A549 (cell line): ENCODE measurements at regions not wholly inside any gene's neighbourhood (a gene's known extent, or its start where the extent isn't known, plus 50 kb on each side); places are given as distances from the start of the nearest gene placed in this dataset.

Experiments used
- ATAC-seq, 2 experiments: fragments of 200-7000 bp in 1 of 2; fragments of >200 bp in 1 of 2; cut with Nextera tagmentation in 1 of 2; cut with Tn5 transposase in 1 of 2; 3 replicates each; pipeline versions ENCODE4 v1.8.0 to v1.9.1; 2018 to 2020; ENCODE audit warnings: mild to moderate bottlenecking in 1 of 2, moderate library complexity in 1 of 2
- CTCF ChIA-PET: fragments of 300-600 bp; sonication (Branson Sonifier 250); formaldehyde crosslinking; extraction: SDS; loops from one replicate; lab custom pipeline; 2021; ENCODE audit warnings: antibody characterized with exemption, inconsistent platforms; lab: Yijun Ruan, JAX
- POLR2A ChIA-PET: fragments of 350-600 bp; formaldehyde crosslinking; extraction: SDS; loops from one replicate; lab custom pipeline; 2021; ENCODE audit warnings: antibody characterized with exemption, inconsistent platforms; lab: Yijun Ruan, JAX
- DNase-seq, 2 experiments: peaks; one replicate each; pipeline versions ENCODE4 v3.0.0 to v3.0.0-alpha.2; 2011 to 2016; ENCODE audit warnings: low read depth in 1 of 2, low spot score in 1 of 2
- FAIRE-seq: peaks from 2 replicates; lab custom pipeline; 2011; peaks lifted over from hg19 to GRCh38; lab: Jason Lieb, UNC
- H3K27ac ChIP-seq, 2 experiments: fragments of >200 bp; sonication (Bioruptor Twin); formaldehyde crosslinking; 3 replicates each; pipeline ENCODE4 v1.5.1; 2016 to 2017
- H3K4me1 ChIP-seq: fragments of >200 bp; sonication (Bioruptor Twin); formaldehyde crosslinking; 3 replicates; pipeline ENCODE4 v1.6.1; 2016
- H3K4me2 ChIP-seq: fragments of >200 bp; sonication (Bioruptor Twin); formaldehyde crosslinking; 3 replicates; pipeline ENCODE4 v1.6.1; 2016
- H3K4me3 ChIP-seq: fragments of >200 bp; sonication (Bioruptor Twin); formaldehyde crosslinking; 3 replicates; pipeline ENCODE4 v1.5.1; 2016
- H3K9me3 ChIP-seq: fragments of >200 bp; sonication (Bioruptor Twin); formaldehyde crosslinking; 3 replicates; pipeline ENCODE4 v1.6.1; 2016
- BHLHE40 ChIP-seq: IDR thresholded peaks from 2 replicates; pipeline ENCODE4 v1.6.1; 2012; ENCODE audit warnings: low read depth, low read length, inconsistent platforms
- CBX2 ChIP-seq: fragments of 200-600 bp; sonication (generic); IDR thresholded peaks from 2 replicates; pipeline ENCODE4 v1.6.1; 2016; ENCODE audit warnings: low read depth, mild to moderate bottlenecking, borderline replicate concordance
- CHD2 ChIP-seq: fragments of 150-350 bp; IDR thresholded peaks from 2 replicates; pipeline ENCODE4 v1.6.1; 2014; ENCODE audit warnings: low read length; ENCODE audit not compliant: partially characterized antibody
- CHD4 ChIP-seq: fragments of 200-600 bp; sonication (generic); IDR thresholded peaks from 2 replicates; pipeline ENCODE4 v1.6.1; 2016; ENCODE audit warnings: antibody characterized with exemption, mild to moderate bottlenecking, borderline replicate concordance
- EHF ChIP-seq: fragments of 250-450 bp; sonication (Bioruptor Pico); IDR thresholded peaks from 2 replicates; pipeline ENCODE4 v1.5.0; 2020; ENCODE audit warnings: mild to moderate bottlenecking
- EHMT2 ChIP-seq: fragments of 200-600 bp; sonication (generic); IDR thresholded peaks from 2 replicates; pipeline ENCODE4 v1.6.1; 2016; ENCODE audit warnings: antibody characterized with exemption, low read depth, mild to moderate bottlenecking, moderate library complexity
- ELK1 ChIP-seq: fragments of 150-350 bp; IDR thresholded peaks from 2 replicates; pipeline ENCODE4 v1.6.1; 2014; ENCODE audit warnings: low read depth, mild to moderate bottlenecking, low read length
- EP300 ChIP-seq, 2 experiments: fragments of >200 bp; sonication (Bioruptor Twin); formaldehyde crosslinking; IDR thresholded peaks; 2 replicates in 1 of 2; 3 replicates in 1 of 2; pipeline ENCODE4 v1.6.1; 2016 to 2017
- HEYL ChIP-seq: fragments of 250-450 bp; sonication (Bioruptor Pico); IDR thresholded peaks from 2 replicates; pipeline ENCODE4 v1.8.0; 2021; ENCODE audit warnings: mild to moderate bottlenecking, moderate library complexity
- HOXB5 ChIP-seq: fragments of 250-450 bp; sonication (Bioruptor Pico); IDR thresholded peaks from 2 replicates; pipeline ENCODE4 v1.5.0; 2020; ENCODE audit warnings: mild to moderate bottlenecking, moderate library complexity
- JUN ChIP-seq, 2 experiments: fragments of >200 bp; sonication (Bioruptor Twin); formaldehyde crosslinking; IDR thresholded peaks; 2 replicates in 1 of 2; 3 replicates in 1 of 2; pipeline ENCODE4 v1.6.1; 2016 to 2017
- NPAS2 ChIP-seq: fragments of 250-450 bp; sonication (Bioruptor Pico); IDR thresholded peaks from 2 replicates; pipeline ENCODE4 v1.8.0; 2022; ENCODE audit warnings: mild to moderate bottlenecking, moderate library complexity, borderline replicate concordance
- RARB ChIP-seq: fragments of 250-450 bp; sonication (Bioruptor Pico); IDR thresholded peaks from 2 replicates; pipeline ENCODE4 v1.8.0; 2021; ENCODE audit warnings: mild to moderate bottlenecking, moderate library complexity
- RFX5 ChIP-seq: fragments of 450-650 bp; IDR thresholded peaks from 2 replicates; pipeline ENCODE4 v1.7.1; 2014; ENCODE audit warnings: antibody characterized with exemption, mild to moderate bottlenecking, moderate library complexity
- SMC3 ChIP-seq: fragments of >200 bp; sonication (Bioruptor Twin); formaldehyde crosslinking; IDR thresholded peaks from 3 replicates; pipeline ENCODE4 v1.6.1; 2018; ENCODE audit warnings: inconsistent platforms
- USF2 ChIP-seq: fragments of 450-650 bp; IDR thresholded peaks from 2 replicates; pipeline ENCODE4 v1.6.1; 2014; ENCODE audit warnings: antibody characterized with exemption
- ZFP36 ChIP-seq: fragments of 450-650 bp; IDR thresholded peaks from 2 replicates; pipeline ENCODE4 v1.6.1; 2014; ENCODE audit warnings: borderline replicate concordance; ENCODE audit not compliant: partially characterized antibody
- ZNF302 ChIP-seq: fragments of 250-450 bp; sonication (Bioruptor Pico); IDR thresholded peaks from 2 replicates; pipeline ENCODE4 v1.9.0; 2021; ENCODE audit warnings: inconsistent platforms, mild to moderate bottlenecking, moderate library complexity
- WGBS: methylation state at CpG from one replicate; pipeline ENCODE4 v1.1.6; 2017; ENCODE audit errors: missing lambda C conversion rate; 5-methylcytosine and 5-hydroxymethylcytosine counted together
- TF ChIP-seq, protein P1 (sequence below): fragments of 200-600 bp; sonication (generic); IDR thresholded peaks from 2 replicates; pipeline ENCODE4 v1.6.1; 2016; ENCODE audit warnings: antibody characterized with exemption, mild to moderate bottlenecking, moderate library complexity
- TF ChIP-seq, protein P2 (sequence below): IDR thresholded peaks from 2 replicates; pipeline ENCODE4 v1.6.1; 2012; ENCODE audit warnings: low read depth, borderline replicate concordance
- TF ChIP-seq, protein P3 (sequence below): fragments of 250-450 bp; sonication (Bioruptor Pico); IDR thresholded peaks from 2 replicates; pipeline ENCODE4 v1.5.0; 2021; ENCODE audit warnings: mild to moderate bottlenecking, moderate library complexity, borderline replicate concordance

DNA sequence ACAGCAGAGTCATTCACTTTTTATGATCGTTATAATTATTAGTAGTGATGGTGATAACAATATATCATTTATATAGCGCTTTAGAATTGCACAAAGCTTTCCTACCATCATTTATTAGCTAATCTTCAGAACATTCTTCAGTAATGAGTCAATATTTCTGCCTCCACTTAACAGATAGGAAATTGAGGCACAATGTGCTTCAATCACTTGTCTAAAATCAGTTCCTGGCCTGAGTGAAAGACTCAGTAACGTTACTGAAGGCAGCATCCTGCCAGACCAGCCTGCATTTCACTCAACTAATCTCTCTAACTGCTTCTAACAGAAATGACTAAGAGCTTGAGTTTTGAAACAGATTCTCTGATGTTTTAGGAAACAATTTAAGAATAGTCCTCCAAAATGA, 412.1 kb downstream of the MZT1 start:
- Histone ChIP-seq H3K4me1 (no peaks in the 10 kb centered on the region), H3K9me3 (no peaks in the 10 kb centered on the region), H3K4me2 (no peak overlapping the region), H3K27ac (no peak overlapping the region), H3K4me3 (no peak overlapping the region)
- no peak for ATAC-seq
- DNase-seq, result no peak
- no peak for TF ChIP-seq CHD2
- no peak for TF ChIP-seq CHD4
- no peak for TF ChIP-seq JUN (IDR thresholded peaks at IDR 0.05)
- TF ChIP-seq EHF (CRISPR knock-in tag), result no peak
- no peak for TF ChIP-seq SMC3
- TF ChIP-seq ZFP36, result no peak
- no peak for TF ChIP-seq RFX5
- no peak for TF ChIP-seq CBX2
- ChIA-PET CTCF (no interaction called here), POLR2A (no interaction called here)
- no peak for FAIRE-seq
- 7% methylated on average over 3 of the region's 3 CpGs for WGBS

- WGBS, result 20% methylated on average over 2 of the region's 2 CpGs
- DNase-seq (no peak), FAIRE-seq (no peak), ATAC-seq (no peak)
- Histone ChIP-seq H3K9me3 (no peaks in the 10 kb centered on the region), H3K4me1 (no peaks in the 10 kb centered on the region), H3K4me2 (no peak overlapping the region), H3K27ac (no peak overlapping the region), H3K4me3 (no peak overlapping the region)
- ChIA-PET POLR2A (no interaction called here), CTCF (no interaction called here)
- TF ChIP-seq, protein P1, sequence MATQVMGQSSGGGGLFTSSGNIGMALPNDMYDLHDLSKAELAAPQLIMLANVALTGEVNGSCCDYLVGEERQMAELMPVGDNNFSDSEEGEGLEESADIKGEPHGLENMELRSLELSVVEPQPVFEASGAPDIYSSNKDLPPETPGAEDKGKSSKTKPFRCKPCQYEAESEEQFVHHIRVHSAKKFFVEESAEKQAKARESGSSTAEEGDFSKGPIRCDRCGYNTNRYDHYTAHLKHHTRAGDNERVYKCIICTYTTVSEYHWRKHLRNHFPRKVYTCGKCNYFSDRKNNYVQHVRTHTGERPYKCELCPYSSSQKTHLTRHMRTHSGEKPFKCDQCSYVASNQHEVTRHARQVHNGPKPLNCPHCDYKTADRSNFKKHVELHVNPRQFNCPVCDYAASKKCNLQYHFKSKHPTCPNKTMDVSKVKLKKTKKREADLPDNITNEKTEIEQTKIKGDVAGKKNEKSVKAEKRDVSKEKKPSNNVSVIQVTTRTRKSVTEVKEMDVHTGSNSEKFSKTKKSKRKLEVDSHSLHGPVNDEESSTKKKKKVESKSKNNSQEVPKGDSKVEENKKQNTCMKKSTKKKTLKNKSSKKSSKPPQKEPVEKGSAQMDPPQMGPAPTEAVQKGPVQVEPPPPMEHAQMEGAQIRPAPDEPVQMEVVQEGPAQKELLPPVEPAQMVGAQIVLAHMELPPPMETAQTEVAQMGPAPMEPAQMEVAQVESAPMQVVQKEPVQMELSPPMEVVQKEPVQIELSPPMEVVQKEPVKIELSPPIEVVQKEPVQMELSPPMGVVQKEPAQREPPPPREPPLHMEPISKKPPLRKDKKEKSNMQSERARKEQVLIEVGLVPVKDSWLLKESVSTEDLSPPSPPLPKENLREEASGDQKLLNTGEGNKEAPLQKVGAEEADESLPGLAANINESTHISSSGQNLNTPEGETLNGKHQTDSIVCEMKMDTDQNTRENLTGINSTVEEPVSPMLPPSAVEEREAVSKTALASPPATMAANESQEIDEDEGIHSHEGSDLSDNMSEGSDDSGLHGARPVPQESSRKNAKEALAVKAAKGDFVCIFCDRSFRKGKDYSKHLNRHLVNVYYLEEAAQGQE, result no peak
- no peak for TF ChIP-seq RARB
- TF ChIP-seq EHMT2, result no peak
- TF ChIP-seq CBX2, result no peak
- no peak for TF ChIP-seq RFX5
- TF ChIP-seq HEYL (CRISPR knock-in tag), result no peak
- TF ChIP-seq BHLHE40, result no peak
- no peak for TF ChIP-seq HOXB5 (CRISPR knock-in tag)
Measured at GRCh38 chr13:72314210-72314609, 413.2 kb downstream of the MZT1 start.

GRCh38 chr13:72313546-72313945, 413.9 kb downstream of the MZT1 start:
- Histone ChIP-seq H3K4me3 (no peak overlapping the region), H3K27ac (no peak overlapping the region), H3K4me1 (no peaks in the 10 kb centered on the region), H3K4me2 (no peak overlapping the region), H3K9me3 (no peaks in the 10 kb centered on the region)
- CTCF ChIA-PET, result no interaction called here
- no peak for FAIRE-seq
- TF ChIP-seq ZNF302 (CRISPR knock-in tag) (no peak), ELK1 (no peak), EP300 (IDR thresholded peaks at IDR 0.05) (no peak), JUN (IDR thresholded peaks at IDR 0.05) (no peak), USF2 (no peak), CHD4 (no peak), CHD2 (no peak), NPAS2 (CRISPR knock-in tag) (no peak)
- TF ChIP-seq, protein P2, sequence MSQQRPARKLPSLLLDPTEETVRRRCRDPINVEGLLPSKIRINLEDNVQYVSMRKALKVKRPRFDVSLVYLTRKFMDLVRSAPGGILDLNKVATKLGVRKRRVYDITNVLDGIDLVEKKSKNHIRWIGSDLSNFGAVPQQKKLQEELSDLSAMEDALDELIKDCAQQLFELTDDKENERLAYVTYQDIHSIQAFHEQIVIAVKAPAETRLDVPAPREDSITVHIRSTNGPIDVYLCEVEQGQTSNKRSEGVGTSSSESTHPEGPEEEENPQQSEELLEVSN, result no peak
- TF ChIP-seq, protein P3, sequence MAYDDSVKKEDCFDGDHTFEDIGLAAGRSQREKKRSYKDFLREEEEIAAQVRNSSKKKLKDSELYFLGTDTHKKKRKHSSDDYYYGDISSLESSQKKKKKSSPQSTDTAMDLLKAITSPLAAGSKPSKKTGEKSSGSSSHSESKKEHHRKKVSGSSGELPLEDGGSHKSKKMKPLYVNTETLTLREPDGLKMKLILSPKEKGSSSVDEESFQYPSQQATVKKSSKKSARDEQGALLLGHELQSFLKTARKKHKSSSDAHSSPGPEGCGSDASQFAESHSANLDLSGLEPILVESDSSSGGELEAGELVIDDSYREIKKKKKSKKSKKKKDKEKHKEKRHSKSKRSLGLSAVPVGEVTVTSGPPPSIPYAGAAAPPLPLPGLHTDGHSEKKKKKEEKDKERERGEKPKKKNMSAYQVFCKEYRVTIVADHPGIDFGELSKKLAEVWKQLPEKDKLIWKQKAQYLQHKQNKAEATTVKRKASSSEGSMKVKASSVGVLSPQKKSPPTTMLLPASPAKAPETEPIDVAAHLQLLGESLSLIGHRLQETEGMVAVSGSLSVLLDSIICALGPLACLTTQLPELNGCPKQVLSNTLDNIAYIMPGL (CRISPR knock-in tag), result no peak
- WGBS, result 24% methylated on average over 7 of the region's 7 CpGs
- no peak for ATAC-seq
- no peak for DNase-seq
- POLR2A ChIA-PET, result no interaction called here
